ENCODE measurements at regions not wholly inside any gene's neighbourhood (a gene's known extent, or its start where the extent isn't known, plus 50 kb on each side); places are given as distances from the start of the nearest gene placed in this dataset.
"Not testable (repeated sequence)": the region's sequence is repeated elsewhere in the genome, so short reads cannot be mapped to it uniquely, and the experiment has no call there.

- no peak for DNase-seq
Observed at GRCh38 chr18:73381016-73381698, 513.4 kb upstream of the NETO1 start.

GRCh38 chr18:73366713-73367112, 498.9 kb upstream of the NETO1 start:
- no peak for DNase-seq

- peak; percentile 63 for DNase-seq
Observed at GRCh38 chr18:73365018-73365417, 497.2 kb upstream of the NETO1 start.

- DNase-seq: no peak
Observed at GRCh38 chr18:73355121-73355520, 487.3 kb upstream of the NETO1 start.

GRCh38 chr18:73352546-73352945, 484.8 kb upstream of the NETO1 start:
- DNase-seq: peak; percentile 62

GRCh38 chr18:73340135-73340977, 472.6 kb upstream of the NETO1 start:
- peak; percentile 20 for DNase-seq

GRCh38 chr18:73331212-73331772, 463.5 kb upstream of the NETO1 start:
- no peak for DNase-seq

GRCh38 chr18:73330106-73330505, 462.3 kb upstream of the NETO1 start:
- not testable (repeated sequence) for DNase-seq

GRCh38 chr18:73324187-73324831, 456.5 kb upstream of the NETO1 start:
- not testable (repeated sequence) for DNase-seq

GRCh38 chr18:73318739-73319479, 451.1 kb upstream of the NETO1 start:
- no peak for DNase-seq

GRCh38 chr18:73316513-73316912, 448.7 kb upstream of the NETO1 start:
- DNase-seq: peak; percentile 1

- no peak for DNase-seq
Observed at GRCh38 chr18:73315381-73315780, 447.6 kb upstream of the NETO1 start.

- DNase-seq: no peak
Observed at GRCh38 chr18:73313476-73313875, 445.7 kb upstream of the NETO1 start.

- no peak for DNase-seq
Observed at GRCh38 chr18:73296686-73297085, 428.9 kb upstream of the NETO1 start.

GRCh38 chr18:73292156-73292555, 424.4 kb upstream of the NETO1 start:
- no peak for DNase-seq

- DNase-seq: no peak
Observed at GRCh38 chr18:73288813-73289212, 421.0 kb upstream of the NETO1 start.

- DNase-seq: no peak
Observed at GRCh38 chr18:73286584-73286983, 418.8 kb upstream of the NETO1 start.

GRCh38 chr18:73283788-73284187, 416.0 kb upstream of the NETO1 start:
- peak; percentile 19 for DNase-seq

GRCh38 chr18:73283032-73283431, 415.2 kb upstream of the NETO1 start:
- DNase-seq: no peak

GRCh38 chr18:73279498-73279897, 411.7 kb upstream of the NETO1 start:
- DNase-seq: no peak

GRCh38 chr18:73274812-73275621, 407.2 kb upstream of the NETO1 start:
- DNase-seq: no peak

Measured in fibroblast of upper back skin (primary cell).